ENCODE measurements at regions not wholly inside any gene's neighbourhood (a gene's known extent, or its start where the extent isn't known, plus 50 kb on each side); places are given as distances from the start of the nearest gene placed in this dataset.

- no peak for TF ChIP-seq E2F4 (CRISPR knock-in tag; IDR thresholded peaks at IDR 0.05; ENCODE audit: borderline replicate concordance, low read depth)
- no peak for TF ChIP-seq ZNF396 (CRISPR knock-in tag; IDR thresholded peaks at IDR 0.05; ENCODE audit: borderline replicate concordance)
- no peak for TF ChIP-seq ZNF512 (CRISPR knock-in tag; IDR thresholded peaks at IDR 0.05; ENCODE audit: borderline replicate concordance)
- no peak for TF ChIP-seq ERG (CRISPR knock-in tag; IDR thresholded peaks at IDR 0.05)
- no peak for TF ChIP-seq ZNF425 (CRISPR knock-in tag; conservative IDR thresholded peaks at IDR 0.05)
Measured at GRCh38 chr7:53121374-53121773, 85.9 kb downstream of the POM121L12 start (continued).

GRCh38 chr7:53131697-53132096, 96.3 kb downstream of the POM121L12 start:
- Mint-ChIP-seq H3K9me3 (peaks cover 12% of the 10 kb centered on the region), H3K4me1 (no peaks in the 10 kb centered on the region), H3K4me3 (no peak overlapping the region), H3K27ac (no peak overlapping the region), H3K36me3 (no peaks in the 10 kb centered on the region), H3K27me3 (ENCODE audit: low read depth) (no peaks in the 10 kb centered on the region)
- ATAC-seq (no peak), DNase-seq (ENCODE audit: low spot score) (no peak)
- POLR2A ChIA-PET: no interaction called here
- TF ChIP-seq FOXK1 (CRISPR knock-in tag; IDR thresholded peaks at IDR 0.05) (no peak), JAZF1 (CRISPR knock-in tag; IDR thresholded peaks at IDR 0.05) (no peak), TCF7 (CRISPR knock-in tag; IDR thresholded peaks at IDR 0.05; ENCODE audit: low read depth) (no peak), IRF1 (CRISPR knock-in tag; IDR thresholded peaks at IDR 0.05) (no peak), ZNF512 (CRISPR knock-in tag; IDR thresholded peaks at IDR 0.05; ENCODE audit: borderline replicate concordance) (peak; percentile 90; the same call in 1 of the 2 replicates), NFYB (CRISPR knock-in tag; conservative IDR thresholded peaks at IDR 0.05; ENCODE audit: low read depth) (no peak), NR1H2 (CRISPR knock-in tag; IDR thresholded peaks at IDR 0.05) (no peak)
- CTCF ChIA-PET: no interaction called here

- no peaks in the 10 kb centered on the region for H3K9me3 Mint-ChIP-seq
- DNase-seq (ENCODE audit: low spot score) (no peak), ATAC-seq (no peak)
- 0 out of 2 replicates have a peak, but pooled peaks cover 4% of the 10 kb centered on the region for H3K4me1 Mint-ChIP-seq
- ChIA-PET CTCF (no interaction called here), POLR2A (no interaction called here)
- no peak overlapping the region for H3K27ac Mint-ChIP-seq
- H3K27me3 Mint-ChIP-seq (ENCODE audit: low read depth): no peaks in the 10 kb centered on the region
- no peak overlapping the region for H3K4me3 Mint-ChIP-seq
- no peaks in the 10 kb centered on the region for H3K36me3 Mint-ChIP-seq
- TF ChIP-seq TP53 (CRISPR knock-in tag; IDR thresholded peaks at IDR 0.05) (no peak), EMX1 (CRISPR knock-in tag; IDR thresholded peaks at IDR 0.05) (no peak), ZNF121 (CRISPR knock-in tag; IDR thresholded peaks at IDR 0.05) (no peak), ZNF671 (CRISPR knock-in tag; IDR thresholded peaks at IDR 0.05) (no peak), NFYB (CRISPR knock-in tag; conservative IDR thresholded peaks at IDR 0.05; ENCODE audit: low read depth) (no peak), STAT6 (CRISPR knock-in tag; conservative IDR thresholded peaks at IDR 0.05; ENCODE audit: low read depth) (no peak), GRHL2 (CRISPR knock-in tag; IDR thresholded peaks at IDR 0.05; ENCODE audit: insufficient replicate concordance, severe bottlenecking) (no peak), SOX15 (CRISPR knock-in tag; IDR thresholded peaks at IDR 0.05) (no peak), ETV6 (CRISPR knock-in tag; IDR thresholded peaks at IDR 0.05) (no peak), ZNF416 (CRISPR knock-in tag; IDR thresholded peaks at IDR 0.05) (no peak), HMGA2 (CRISPR knock-in tag; IDR thresholded peaks at IDR 0.05) (no peak), ESRRA (CRISPR knock-in tag; IDR thresholded peaks at IDR 0.05; ENCODE audit: borderline replicate concordance) (no peak)
Measured at GRCh38 chr7:53151496-53151895, 116.1 kb downstream of the POM121L12 start.

Data from WTC11 (cell line).